Fibroblast of lung (primary cell): ENCODE measurements at regions not wholly inside any gene's neighbourhood (a gene's known extent, or its start where the extent isn't known, plus 50 kb on each side); places are given as distances from the start of the nearest gene placed in this dataset.

Experiments
- EZH2 ChIP-seq: IDR thresholded peaks from 2 replicates; pipeline ENCODE4 v1.5.1; 2012; ENCODE audit warnings: low read length, control low read depth, mild to moderate bottlenecking; ENCODE audit errors: missing control alignments
- TF ChIP-seq, protein P1 (sequence below), 2 donors: IDR thresholded peaks in 1 of 2; conservative IDR thresholded peaks in 1 of 2; 1 replicate in 1 of 2; 2 replicates in 1 of 2; pipeline ENCODE4 v1.5.1; 2011 to 2012; ENCODE audit warnings: low read length in 2 of 2, control low read depth in 1 of 2, inconsistent platforms in 1 of 2, low read depth in 1 of 2, mild to moderate bottlenecking in 1 of 2

DNA sequence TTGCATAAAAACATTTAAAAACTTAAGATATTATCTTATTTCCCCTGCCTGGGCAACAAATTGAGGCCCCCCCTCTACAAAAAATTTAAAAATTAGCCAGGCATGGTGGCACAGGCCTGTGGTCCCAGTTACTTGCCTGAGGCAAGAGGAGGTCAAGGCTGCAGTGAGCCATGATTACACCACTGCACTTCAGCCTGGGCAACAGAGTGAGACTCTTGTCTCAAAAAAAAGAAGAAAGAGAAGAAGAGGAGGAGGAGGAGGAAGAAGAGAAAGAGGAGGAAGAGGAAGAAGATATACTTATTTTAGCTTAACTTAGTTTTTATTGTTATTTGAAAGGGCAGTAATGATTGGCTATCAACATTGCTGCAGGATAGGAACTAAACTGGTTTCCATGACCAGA, 73.8 kb upstream of the IPO9 start:
- TF ChIP-seq, protein P1, sequence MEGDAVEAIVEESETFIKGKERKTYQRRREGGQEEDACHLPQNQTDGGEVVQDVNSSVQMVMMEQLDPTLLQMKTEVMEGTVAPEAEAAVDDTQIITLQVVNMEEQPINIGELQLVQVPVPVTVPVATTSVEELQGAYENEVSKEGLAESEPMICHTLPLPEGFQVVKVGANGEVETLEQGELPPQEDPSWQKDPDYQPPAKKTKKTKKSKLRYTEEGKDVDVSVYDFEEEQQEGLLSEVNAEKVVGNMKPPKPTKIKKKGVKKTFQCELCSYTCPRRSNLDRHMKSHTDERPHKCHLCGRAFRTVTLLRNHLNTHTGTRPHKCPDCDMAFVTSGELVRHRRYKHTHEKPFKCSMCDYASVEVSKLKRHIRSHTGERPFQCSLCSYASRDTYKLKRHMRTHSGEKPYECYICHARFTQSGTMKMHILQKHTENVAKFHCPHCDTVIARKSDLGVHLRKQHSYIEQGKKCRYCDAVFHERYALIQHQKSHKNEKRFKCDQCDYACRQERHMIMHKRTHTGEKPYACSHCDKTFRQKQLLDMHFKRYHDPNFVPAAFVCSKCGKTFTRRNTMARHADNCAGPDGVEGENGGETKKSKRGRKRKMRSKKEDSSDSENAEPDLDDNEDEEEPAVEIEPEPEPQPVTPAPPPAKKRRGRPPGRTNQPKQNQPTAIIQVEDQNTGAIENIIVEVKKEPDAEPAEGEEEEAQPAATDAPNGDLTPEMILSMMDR (conservative IDR thresholded peaks at IDR 0.05 in 1 of 2, IDR thresholded peaks at IDR 0.05 in 1 of 2; ENCODE audit: low read depth in 1 of 2, low read length in 2 of 2) = no peak
- TF ChIP-seq EZH2 = no peak
